ENCODE measurements at regions not wholly inside any gene's neighbourhood (a gene's known extent, or its start where the extent isn't known, plus 50 kb on each side); places are given as distances from the start of the nearest gene placed in this dataset.

DNA sequence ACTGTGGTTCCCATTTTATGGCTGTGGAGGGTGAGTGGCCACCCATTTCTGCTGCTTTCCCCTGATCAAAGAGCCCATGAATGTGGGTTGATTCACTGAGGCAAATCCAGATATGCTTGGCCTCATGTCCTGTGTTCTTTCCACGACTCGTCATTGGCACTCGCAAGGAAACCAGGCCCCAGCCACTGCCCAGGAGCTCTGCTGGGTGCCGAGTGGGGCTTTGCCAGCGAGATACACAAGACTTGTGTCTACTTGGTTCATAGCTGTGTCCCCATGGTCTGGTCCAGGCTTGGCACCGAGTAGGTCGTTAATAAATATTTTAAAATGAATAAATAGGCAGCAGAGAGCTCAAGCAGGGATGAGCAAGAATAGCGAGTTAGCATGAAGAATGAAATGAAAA is 1291.5 kb downstream of the TBC1D22A start:
- TF ChIP-seq, protein P1, sequence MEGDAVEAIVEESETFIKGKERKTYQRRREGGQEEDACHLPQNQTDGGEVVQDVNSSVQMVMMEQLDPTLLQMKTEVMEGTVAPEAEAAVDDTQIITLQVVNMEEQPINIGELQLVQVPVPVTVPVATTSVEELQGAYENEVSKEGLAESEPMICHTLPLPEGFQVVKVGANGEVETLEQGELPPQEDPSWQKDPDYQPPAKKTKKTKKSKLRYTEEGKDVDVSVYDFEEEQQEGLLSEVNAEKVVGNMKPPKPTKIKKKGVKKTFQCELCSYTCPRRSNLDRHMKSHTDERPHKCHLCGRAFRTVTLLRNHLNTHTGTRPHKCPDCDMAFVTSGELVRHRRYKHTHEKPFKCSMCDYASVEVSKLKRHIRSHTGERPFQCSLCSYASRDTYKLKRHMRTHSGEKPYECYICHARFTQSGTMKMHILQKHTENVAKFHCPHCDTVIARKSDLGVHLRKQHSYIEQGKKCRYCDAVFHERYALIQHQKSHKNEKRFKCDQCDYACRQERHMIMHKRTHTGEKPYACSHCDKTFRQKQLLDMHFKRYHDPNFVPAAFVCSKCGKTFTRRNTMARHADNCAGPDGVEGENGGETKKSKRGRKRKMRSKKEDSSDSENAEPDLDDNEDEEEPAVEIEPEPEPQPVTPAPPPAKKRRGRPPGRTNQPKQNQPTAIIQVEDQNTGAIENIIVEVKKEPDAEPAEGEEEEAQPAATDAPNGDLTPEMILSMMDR (IDR thresholded peaks at IDR 0.05): no peak
- TF ChIP-seq EP300 (IDR thresholded peaks at IDR 0.05): no peak
- TF ChIP-seq POLR2A (IDR thresholded peaks at IDR 0.05): no peak

Measured in tibial nerve (tissue), 4 donors.